Daoy (cell line): ENCODE measurements at regions not wholly inside any gene's neighbourhood (a gene's known extent, or its start where the extent isn't known, plus 50 kb on each side); places are given as distances from the start of the nearest gene placed in this dataset.

Experiments used
- DNase-seq: peaks from one replicate; pipeline ENCODE4 v3.0.0-alpha.2; 2015; ENCODE audit warnings: low read depth

DNA sequence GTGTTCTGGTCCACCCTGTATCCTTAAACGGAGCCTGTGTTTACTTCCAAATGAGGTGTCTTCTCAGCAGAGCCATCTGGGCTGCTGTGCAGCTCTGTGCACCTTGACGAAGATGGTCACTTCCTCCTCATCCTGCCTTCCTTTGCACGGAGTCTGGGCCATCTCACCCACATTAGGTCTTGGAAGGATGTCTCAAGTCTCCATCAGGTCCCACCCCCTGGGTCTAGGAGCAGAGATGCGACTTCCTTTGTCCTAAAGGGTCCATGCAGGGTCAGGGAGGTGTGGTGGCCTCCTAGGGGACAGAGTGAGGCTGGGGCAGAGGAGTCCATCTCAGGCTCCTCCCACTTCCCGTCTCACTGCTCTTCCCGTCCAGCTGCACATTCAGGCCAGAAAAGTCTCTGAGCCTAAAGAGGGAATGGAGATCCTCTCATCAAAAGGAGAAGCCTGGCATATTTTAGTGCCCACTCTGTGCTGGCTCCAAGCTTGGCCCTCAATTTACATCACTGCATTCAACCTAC is 209.2 kb downstream of the MATN1 start:
- no peak for DNase-seq

DNA sequence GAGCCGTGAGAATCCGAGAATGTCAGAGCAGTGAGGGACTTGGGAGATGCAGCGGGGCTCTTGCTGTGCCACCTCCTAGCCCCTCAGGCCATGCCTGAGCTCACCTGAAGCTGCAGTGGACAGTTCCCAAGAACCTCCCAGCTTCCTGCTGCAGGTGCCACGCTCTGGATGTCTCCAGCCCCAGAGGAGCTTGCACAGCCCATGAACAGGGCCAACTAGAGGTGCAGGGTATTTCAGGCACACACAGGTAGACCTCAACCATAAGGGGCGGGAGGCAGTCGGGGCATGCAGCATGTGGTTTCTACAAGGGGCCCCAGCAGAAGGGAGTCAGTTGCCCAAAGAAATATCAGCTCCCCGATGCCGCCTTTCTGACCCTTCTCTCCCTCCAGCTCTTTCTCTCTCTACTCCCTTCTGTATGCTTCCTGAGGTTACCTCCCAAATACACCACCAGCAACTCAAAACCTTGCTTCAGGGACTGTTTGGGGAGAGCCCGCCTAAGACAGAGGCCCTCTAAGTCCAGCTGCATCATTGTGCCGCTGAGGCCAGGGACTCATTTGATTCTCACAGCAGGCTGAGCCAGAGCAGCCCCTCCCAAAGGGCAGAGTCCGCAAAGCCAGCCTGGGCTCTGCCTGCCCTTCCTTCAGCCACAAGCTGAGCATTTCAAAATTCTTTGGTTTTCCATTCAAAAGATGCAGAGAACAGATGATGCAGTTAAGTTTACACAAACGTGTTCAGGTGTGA is 209.8 kb downstream of the MATN1 start:
- DNase-seq = no peak

DNA sequence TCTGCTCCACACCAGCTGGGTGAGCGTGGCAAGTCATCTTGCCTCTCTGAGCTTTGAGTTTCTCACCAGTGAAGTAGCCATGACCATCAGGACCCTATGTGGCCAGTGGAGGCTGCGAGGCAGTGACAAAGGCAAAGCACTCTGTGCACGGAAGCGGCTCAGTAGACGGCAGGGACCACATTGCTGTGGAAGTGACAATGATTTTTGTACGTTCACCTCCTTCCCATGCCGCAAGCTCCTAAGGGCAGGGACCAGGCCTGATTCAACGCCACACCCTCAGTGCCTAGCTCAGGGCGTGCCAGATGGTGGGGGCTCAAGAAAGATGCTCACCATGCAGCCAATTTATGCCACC is 210.5 kb downstream of the MATN1 start:
- no peak for DNase-seq

DNA sequence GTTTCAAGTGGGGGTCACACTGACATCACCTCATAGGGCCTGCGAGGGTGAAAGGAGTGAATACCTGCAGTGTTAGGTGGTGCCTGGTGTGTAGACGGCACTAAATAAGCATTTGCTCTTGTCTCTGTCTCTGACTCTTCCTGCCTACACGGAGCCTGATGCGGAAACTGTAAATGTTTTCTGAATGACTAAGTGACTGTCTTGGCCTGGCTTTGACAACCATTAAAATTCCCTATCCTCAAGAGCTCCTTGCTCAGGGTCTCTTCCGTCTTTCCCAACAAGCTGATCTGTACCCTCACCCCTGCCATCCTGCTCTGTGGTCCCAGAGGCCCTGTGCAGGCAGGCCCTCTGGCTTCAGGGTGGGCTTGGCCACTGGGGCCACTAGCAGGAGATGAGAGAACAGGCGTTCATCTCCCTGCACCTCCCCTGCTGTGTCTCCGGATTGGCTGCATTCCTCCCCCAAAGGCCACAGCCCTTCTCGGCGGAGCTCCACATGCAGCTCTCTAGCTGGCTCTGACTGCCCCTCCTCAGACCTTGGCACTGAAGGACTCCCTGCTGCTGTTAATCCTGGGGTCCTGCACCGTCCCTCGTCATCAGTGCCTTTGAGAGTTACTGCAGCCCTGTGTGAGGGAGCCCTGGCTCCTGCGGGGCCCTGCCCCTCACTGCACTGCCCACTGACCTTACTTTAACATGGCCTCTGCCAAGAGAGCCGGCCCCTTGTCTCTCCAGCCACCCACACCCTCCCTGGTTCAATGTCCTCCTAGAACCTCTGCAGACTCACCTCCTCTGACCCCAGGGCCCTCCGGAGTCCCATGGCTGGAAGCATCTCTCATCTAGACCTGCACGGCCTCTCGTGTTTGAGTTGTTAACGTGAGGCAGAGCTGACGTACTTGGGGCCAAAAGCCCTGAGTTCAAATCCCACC is 211.1 kb downstream of the MATN1 start:
- peak; percentile 59 for DNase-seq

DNA sequence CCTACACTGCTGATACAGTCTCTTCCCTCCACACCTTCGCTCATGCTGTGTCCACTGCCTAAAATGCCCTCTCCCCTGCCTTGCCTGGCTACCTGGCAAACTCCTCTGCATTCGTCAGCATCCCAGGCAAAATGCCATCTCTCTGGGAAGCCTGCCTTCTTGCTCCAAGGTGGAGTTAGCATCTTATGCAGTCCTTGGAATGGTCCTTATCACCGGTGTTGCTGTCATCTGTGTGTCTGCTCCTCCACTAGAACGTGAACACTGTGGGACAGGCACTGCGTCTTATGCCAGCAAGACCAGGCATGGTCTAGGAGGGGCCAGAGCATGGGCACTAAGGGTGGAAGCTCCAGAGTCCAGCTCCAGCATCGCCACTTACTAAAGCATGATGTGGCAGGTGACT is 211.8 kb downstream of the MATN1 start:
- DNase-seq = no peak

DNA sequence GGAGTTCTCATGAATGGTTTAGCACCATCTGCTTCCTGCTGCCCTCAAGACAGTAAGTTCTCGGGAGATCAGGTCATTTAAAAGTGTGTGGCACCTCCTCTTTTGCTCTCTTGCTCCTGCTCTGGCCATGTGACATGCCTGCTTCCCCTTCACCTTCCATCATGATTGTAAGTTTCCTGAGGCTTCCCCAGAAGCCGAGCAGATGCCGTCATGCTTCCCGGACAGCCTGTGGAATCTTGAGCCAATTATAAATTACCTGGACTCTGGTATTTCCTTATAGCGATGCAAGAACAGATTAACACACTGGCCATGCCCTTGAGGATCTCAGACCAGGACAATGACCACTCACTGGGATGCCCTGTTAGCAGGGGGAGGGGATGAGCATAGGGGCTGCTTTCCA is 212.3 kb downstream of the MATN1 start:
- no peak for DNase-seq

- DNase-seq = no peak
Measured at GRCh38 chr1:30509670-30510069, 213.7 kb downstream of the MATN1 start.

- no peak for DNase-seq
Measured at GRCh38 chr1:30508611-30509010, 214.8 kb downstream of the MATN1 start.

GRCh38 chr1:30508175-30508448 is 215.3 kb downstream of the MATN1 start:
- DNase-seq = no peak

GRCh38 chr1:30507401-30508174 is 215.8 kb downstream of the MATN1 start:
- no peak for DNase-seq

DNA sequence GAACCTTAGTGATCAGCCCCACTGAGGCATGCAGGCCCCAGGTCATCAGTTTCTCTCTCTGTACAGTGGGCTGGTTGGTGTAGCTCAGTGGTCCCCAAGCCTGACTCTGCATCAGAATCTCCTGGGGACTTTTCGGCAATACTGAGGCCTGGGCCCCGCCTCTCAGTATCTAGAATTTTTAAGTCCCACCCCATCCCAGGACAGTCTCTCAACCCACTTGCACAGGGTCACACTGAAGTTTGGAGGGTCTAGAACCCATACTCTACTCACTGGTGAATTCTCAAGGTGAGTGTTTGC is 216.4 kb downstream of the MATN1 start:
- DNase-seq = no peak

- DNase-seq = no peak
Measured at GRCh38 chr1:30506291-30507015, 216.9 kb downstream of the MATN1 start.

DNA sequence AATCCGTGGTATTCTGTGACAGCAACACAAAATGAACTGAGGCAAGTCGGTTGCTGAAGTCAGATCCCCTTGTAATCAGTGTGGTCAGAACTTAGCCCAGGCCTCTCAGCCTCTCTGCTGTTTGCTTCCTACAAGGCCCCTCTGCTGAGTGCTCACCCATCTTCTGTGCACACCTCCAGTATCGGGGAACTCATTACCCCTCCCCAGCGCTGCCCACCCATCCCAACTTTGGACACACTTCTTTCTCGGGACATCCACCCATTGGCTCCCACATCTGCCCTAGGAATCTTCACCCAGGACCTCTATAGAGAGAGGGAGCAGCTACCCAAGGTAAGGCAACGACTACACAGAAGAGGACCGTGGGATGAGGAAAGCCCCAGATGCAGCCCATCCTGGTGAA is 217.5 kb downstream of the MATN1 start:
- DNase-seq = no peak

- no peak for DNase-seq
Measured at GRCh38 chr1:30492451-30492850, 230.9 kb downstream of the MATN1 start.

GRCh38 chr1:30491831-30492230 is 231.6 kb downstream of the MATN1 start:
- DNase-seq = no peak

- no peak for DNase-seq
Measured at GRCh38 chr1:30490554-30491053, 232.8 kb downstream of the MATN1 start.

GRCh38 chr1:30489737-30490389 is 233.5 kb downstream of the MATN1 start:
- DNase-seq = no peak

DNA sequence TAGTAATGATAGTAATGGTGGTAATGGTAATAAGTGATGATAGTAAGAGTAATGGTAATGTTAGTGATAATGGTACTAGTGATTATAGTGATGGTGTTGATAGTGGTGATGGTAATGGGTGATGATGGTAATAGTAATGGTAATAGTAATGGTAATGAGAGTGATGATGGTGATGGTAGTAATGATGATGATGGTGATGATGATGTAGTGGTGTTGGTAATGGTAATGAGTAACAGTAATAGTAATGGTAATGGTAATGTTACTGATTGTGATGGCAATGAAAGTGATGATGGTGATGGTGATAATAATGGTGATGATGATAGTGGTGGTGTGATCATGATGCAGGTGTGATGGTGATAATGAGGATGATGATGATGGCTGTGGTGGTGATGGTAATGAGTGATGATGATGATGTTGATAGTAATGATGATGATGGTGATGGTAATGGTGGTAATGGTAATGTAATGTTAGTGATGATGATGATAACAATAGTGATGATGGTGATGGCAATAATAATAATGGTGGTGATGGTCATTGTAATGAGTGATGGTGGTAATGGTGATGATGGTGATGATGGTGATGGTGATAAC is 235.0 kb downstream of the MATN1 start:
- no peak for DNase-seq

- no peak for DNase-seq
Measured at GRCh38 chr1:30487042-30487441, 236.3 kb downstream of the MATN1 start.

GRCh38 chr1:30485072-30485471 is 238.3 kb downstream of the MATN1 start:
- DNase-seq = no peak

- DNase-seq = no peak
Measured at GRCh38 chr1:30484668-30485067, 238.7 kb downstream of the MATN1 start.
